OCI-LY1 (cell line): ENCODE measurements at regions not wholly inside any gene's neighbourhood (a gene's known extent, or its start where the extent isn't known, plus 50 kb on each side); places are given as distances from the start of the nearest gene placed in this dataset.

Experiments
- EZH2 ChIP-seq: fragments of 200-600 bp; sonication (generic), shearing (Covaris generic); IDR thresholded peaks from 2 replicates; pipeline ENCODE4 v1.8.0; 2017; ENCODE audit warnings: borderline replicate concordance, mixed run types, mild to moderate bottlenecking, antibody characterized with exemption, low read length, moderate library complexity, mixed read lengths
- TF ChIP-seq, protein P1 (sequence below): fragments of 200-600 bp; sonication (generic), shearing (Covaris generic); IDR thresholded peaks from 2 replicates; pipeline ENCODE4 v1.5.1; 2017; ENCODE audit warnings: mild to moderate bottlenecking, antibody characterized with exemption, low read length, moderate library complexity, mixed read lengths

DNA sequence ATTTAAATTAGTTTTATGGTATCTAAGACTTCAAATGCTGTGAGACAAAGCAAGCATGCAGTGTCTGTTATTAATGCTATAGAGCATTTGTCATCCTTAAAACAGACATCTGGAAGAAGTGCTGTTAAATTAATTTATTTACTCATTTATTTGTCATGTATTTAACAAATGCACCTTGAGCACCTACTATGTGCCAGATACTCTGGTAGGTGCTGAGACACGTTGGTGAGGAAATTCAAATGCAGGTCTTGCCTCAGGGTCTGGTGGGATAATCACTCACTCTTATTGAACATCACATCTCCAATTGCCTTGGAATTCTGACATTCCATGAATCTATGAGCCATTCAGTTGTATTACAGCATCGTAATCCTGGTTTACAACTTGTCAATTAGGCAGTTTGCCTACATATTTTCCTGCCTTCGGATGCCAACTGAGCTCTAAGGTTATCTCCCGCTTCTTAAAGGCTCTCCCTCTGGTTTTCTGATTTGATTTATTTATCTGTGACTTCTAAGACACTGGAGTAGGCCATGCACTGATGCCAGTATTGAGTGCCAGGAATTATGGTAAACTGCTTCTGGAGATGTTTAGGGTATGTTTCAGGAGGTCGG is 56.0 kb upstream of the RPS23 start:
- TF ChIP-seq, protein P1, sequence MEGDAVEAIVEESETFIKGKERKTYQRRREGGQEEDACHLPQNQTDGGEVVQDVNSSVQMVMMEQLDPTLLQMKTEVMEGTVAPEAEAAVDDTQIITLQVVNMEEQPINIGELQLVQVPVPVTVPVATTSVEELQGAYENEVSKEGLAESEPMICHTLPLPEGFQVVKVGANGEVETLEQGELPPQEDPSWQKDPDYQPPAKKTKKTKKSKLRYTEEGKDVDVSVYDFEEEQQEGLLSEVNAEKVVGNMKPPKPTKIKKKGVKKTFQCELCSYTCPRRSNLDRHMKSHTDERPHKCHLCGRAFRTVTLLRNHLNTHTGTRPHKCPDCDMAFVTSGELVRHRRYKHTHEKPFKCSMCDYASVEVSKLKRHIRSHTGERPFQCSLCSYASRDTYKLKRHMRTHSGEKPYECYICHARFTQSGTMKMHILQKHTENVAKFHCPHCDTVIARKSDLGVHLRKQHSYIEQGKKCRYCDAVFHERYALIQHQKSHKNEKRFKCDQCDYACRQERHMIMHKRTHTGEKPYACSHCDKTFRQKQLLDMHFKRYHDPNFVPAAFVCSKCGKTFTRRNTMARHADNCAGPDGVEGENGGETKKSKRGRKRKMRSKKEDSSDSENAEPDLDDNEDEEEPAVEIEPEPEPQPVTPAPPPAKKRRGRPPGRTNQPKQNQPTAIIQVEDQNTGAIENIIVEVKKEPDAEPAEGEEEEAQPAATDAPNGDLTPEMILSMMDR = no peak
- no peak for TF ChIP-seq EZH2
